H1 (cell line): ENCODE measurements at regions not wholly inside any gene's neighbourhood (a gene's known extent, or its start where the extent isn't known, plus 50 kb on each side); places are given as distances from the start of the nearest gene placed in this dataset.

Experiments
- CTCF ChIA-PET: fragments of 300-600 bp; sonication (Branson Sonifier 250); formaldehyde crosslinking; loops from one replicate; lab custom pipeline; 2021; ENCODE audit not compliant: partially characterized antibody; lab: Charles Lee
- POLR2A ChIA-PET: fragments of 300-600 bp; sonication (Branson Sonifier 250); formaldehyde crosslinking; loops from one replicate; lab custom pipeline; 2021; ENCODE audit warnings: inconsistent platforms; ENCODE audit not compliant: partially characterized antibody; lab: Charles Lee
- DNase-seq, 2 experiments: peaks; one replicate each; pipeline versions ENCODE4 v3.0.0 to v3.0.0-alpha.2; 2010 to 2022; ENCODE audit warnings: low spot score in 2 of 2, low read depth in 1 of 2, mixed read lengths in 1 of 2
- FAIRE-seq: peaks from 2 replicates; lab custom pipeline; 2011; peaks lifted over from hg19 to GRCh38; lab: Jason Lieb, UNC
- H2AFZ ChIP-seq: 2 replicates; pipeline ENCODE4 v1.8.1; 2012; ENCODE audit warnings: low read length, inconsistent platforms
- H2AK5ac ChIP-seq: 2 replicates; pipeline ENCODE4 v1.6.1; 2013; ENCODE audit warnings: low read depth, low read length
- H2BK120ac ChIP-seq: replicated peaks from 2 replicates; pipeline ENCODE3; 2013; ENCODE audit warnings: low read depth, low read length, inconsistent platforms
- H2BK12ac ChIP-seq: 2 replicates; pipeline ENCODE4 v1.6.1; 2013; ENCODE audit warnings: low read depth, low read length
- H2BK15ac ChIP-seq: 2 replicates; pipeline ENCODE4 v1.6.1; 2013; ENCODE audit warnings: low read length
- H2BK20ac ChIP-seq: 2 replicates; pipeline ENCODE4 v1.6.1; 2013; ENCODE audit warnings: low read length
- H2BK5ac ChIP-seq: 2 replicates; pipeline ENCODE4 v1.6.1; 2013; ENCODE audit warnings: low read depth, low read length
- H3K14ac ChIP-seq: 2 replicates; pipeline ENCODE4 v1.6.1; 2013; ENCODE audit warnings: inconsistent platforms; ENCODE audit not compliant: insufficient read length
- H3K18ac ChIP-seq: 2 replicates; pipeline ENCODE4 v1.6.1; 2013; ENCODE audit warnings: low read length; ENCODE audit errors: extremely low read depth
- H3K23ac ChIP-seq: 2 replicates; pipeline ENCODE4 v1.6.1; 2013; ENCODE audit warnings: inconsistent platforms; ENCODE audit not compliant: insufficient read length
- H3K23me2 ChIP-seq: 2 replicates; pipeline ENCODE4 v1.6.1; 2013; ENCODE audit warnings: low read depth, low read length
- H3K27ac ChIP-seq: 2 replicates; pipeline ENCODE4 v1.6.1; 2011; ENCODE audit warnings: low read depth, low read length, inconsistent platforms
- H3K27me3 ChIP-seq, 4 experiments: replicated peaks in 1 of 4; 1 replicate in 1 of 4; 2 replicates in 3 of 4; pipeline versions ENCODE4 v1.6.1 to v1.8.1; 2011 to 2013; ENCODE audit warnings: low read length in 3 of 4, mild to moderate bottlenecking in 3 of 4, inconsistent platforms in 2 of 4, mixed read lengths in 2 of 4, moderate library complexity in 1 of 4; ENCODE audit not compliant: control insufficient read depth in 3 of 4, insufficient read depth in 3 of 4; ENCODE audit errors: extremely low read depth in 1 of 4
- H3K36me3 ChIP-seq, 4 experiments: 2 replicates each; pipeline versions ENCODE4 v1.6.1 to v1.8.1; 2011 to 2013; ENCODE audit warnings: mild to moderate bottlenecking in 4 of 4, low read length in 3 of 4, moderate library complexity in 2 of 4, control low read depth in 1 of 4, inconsistent platforms in 1 of 4; ENCODE audit not compliant: insufficient read depth in 4 of 4, control insufficient read depth in 2 of 4
- H3K4ac ChIP-seq: replicated peaks from 2 replicates; pipeline ENCODE3; 2013; ENCODE audit warnings: low read length, low read depth, mixed read lengths, inconsistent platforms; ENCODE audit not compliant: insufficient read length
- H3K4me1 ChIP-seq, 4 experiments: replicated peaks in 1 of 4; 1 replicate in 1 of 4; 2 replicates in 3 of 4; pipeline versions ENCODE4 v1.6.1 to v1.8.1; 2011 to 2013; ENCODE audit warnings: low read length in 3 of 4, inconsistent platforms in 2 of 4, mixed read lengths in 1 of 4; ENCODE audit not compliant: insufficient read depth in 4 of 4, control insufficient read depth in 3 of 4
- H3K4me2 ChIP-seq, 2 experiments: 2 replicates each; pipeline versions ENCODE4 v1.6.1 to v1.8.1; 2011 to 2013; ENCODE audit warnings: low read depth in 2 of 2, low read length in 2 of 2, control low read depth in 1 of 2, inconsistent platforms in 1 of 2, mild to moderate bottlenecking in 1 of 2; ENCODE audit not compliant: insufficient read depth in 1 of 2
- H3K4me3 ChIP-seq, 4 experiments: fragments of 200-600, 300-600 bp in 1 of 4; sonication (generic), shearing (Covaris generic), sonication (Bioruptor Twin) in 1 of 4; 2 replicates each; pipeline versions ENCODE4 v1.5.1 to v1.8.1; 2011 to 2016; ENCODE audit warnings: low read length in 4 of 4, low read depth in 3 of 4, control low read depth in 2 of 4, inconsistent platforms in 2 of 4, mild to moderate bottlenecking in 2 of 4, mixed read lengths in 1 of 4, moderate library complexity in 1 of 4; ENCODE audit not compliant: insufficient read depth in 2 of 4; ENCODE audit errors: extremely low read depth in 1 of 4
- H3K56ac ChIP-seq: replicated peaks from 2 replicates; pipeline ENCODE3; 2013; ENCODE audit warnings: low read depth, mild to moderate bottlenecking, mixed read lengths, low read length, inconsistent platforms; ENCODE audit not compliant: insufficient read length
- H3K79me1 ChIP-seq: 2 replicates; pipeline ENCODE4 v1.6.1; 2013; ENCODE audit warnings: low read depth, low read length, control low read depth
- H3K79me2 ChIP-seq, 2 experiments: 2 replicates each; pipeline versions ENCODE4 v1.6.1 to v1.8.1; 2012 to 2013; ENCODE audit warnings: low read length in 2 of 2, mild to moderate bottlenecking in 2 of 2, inconsistent platforms in 1 of 2; ENCODE audit not compliant: insufficient read depth in 2 of 2, control insufficient read depth in 1 of 2
- H3K9ac ChIP-seq, 4 experiments: replicated peaks in 1 of 4; 1 replicate in 1 of 4; 2 replicates in 3 of 4; pipeline versions ENCODE4 v1.6.1 to v1.8.1; 2011 to 2013; ENCODE audit warnings: low read depth in 3 of 4, low read length in 3 of 4, control low read depth in 2 of 4, mild to moderate bottlenecking in 2 of 4, moderate library complexity in 2 of 4, inconsistent platforms in 1 of 4; ENCODE audit errors: extremely low read depth in 1 of 4
- H3K9me3 ChIP-seq, 2 experiments: 2 replicates each; pipeline versions ENCODE4 v1.6.1 to v1.8.1; 2012 to 2013; ENCODE audit warnings: mild to moderate bottlenecking in 2 of 2, moderate library complexity in 2 of 2, control low read depth in 1 of 2, inconsistent platforms in 1 of 2, low read depth in 1 of 2, low read length in 1 of 2, mixed read lengths in 1 of 2; ENCODE audit not compliant: insufficient read depth in 2 of 2
- H4K20me1 ChIP-seq, 2 experiments: replicated peaks in 1 of 2; 2 replicates each; pipeline versions ENCODE3 to v1.8.1; 2011 to 2013; ENCODE audit warnings: inconsistent platforms in 2 of 2, low read length in 2 of 2, mild to moderate bottlenecking in 1 of 2; ENCODE audit not compliant: insufficient read depth in 2 of 2, control insufficient read depth in 1 of 2
- H4K5ac ChIP-seq: 2 replicates; pipeline ENCODE4 v1.6.1; 2013; ENCODE audit warnings: low read length, low read depth, mixed read lengths, inconsistent platforms; ENCODE audit not compliant: insufficient read length
- H4K8ac ChIP-seq: 2 replicates; pipeline ENCODE4 v1.8.0; 2013; ENCODE audit warnings: mild to moderate bottlenecking, moderate library complexity, low read length, inconsistent platforms; ENCODE audit not compliant: insufficient read depth; ENCODE audit errors: extremely low read depth
- H4K91ac ChIP-seq: replicated peaks from 2 replicates; pipeline ENCODE3; 2013; ENCODE audit warnings: low read length, mixed read lengths, inconsistent platforms; ENCODE audit not compliant: insufficient read length
- CHD7 ChIP-seq: fragments of 300-600 bp; sonication (generic); IDR thresholded peaks from 2 replicates; pipeline ENCODE4 v1.7.1; 2012; ENCODE audit warnings: low read length, moderate library complexity, mild to moderate bottlenecking, inconsistent platforms; ENCODE audit not compliant: insufficient replicate concordance
- WGBS, 2 experiments: shearing (Covaris generic) in 1 of 2; methylation state at CpG; one replicate each; pipeline versions ENCODE4 v1.1.6 to v1.1.7; 2013 to 2015; ENCODE audit warnings: low lambda C conversion rate in 2 of 2, mixed read lengths in 2 of 2, inconsistent platforms in 1 of 2, low coverage in 1 of 2, missing lambda C conversion rate in 1 of 2; ENCODE audit not compliant: insufficient replicate concordance in 2 of 2, insufficient coverage in 1 of 2, insufficient read length in 1 of 2; ENCODE audit errors: extremely low coverage in 1 of 2, missing lambda C conversion rate in 1 of 2; 5-methylcytosine and 5-hydroxymethylcytosine counted together

- no peak overlapping the region for H3K4me3 ChIP-seq
- H3K18ac ChIP-seq, result no peak overlapping the region
- no peak overlapping the region for H2BK5ac ChIP-seq
- no peak overlapping the region for H3K4ac ChIP-seq
- H3K14ac ChIP-seq, result no peak overlapping the region
- H2BK120ac ChIP-seq, result no peak overlapping the region
- no peak for FAIRE-seq
- H3K27ac ChIP-seq, result no peak overlapping the region
- 96% methylated on average over 4 of the region's 4 CpGs; no CpG with 5 or more reads in 1 of the 2 experiments for WGBS, 2 experiments
- no peak overlapping the region for H4K5ac ChIP-seq
- H2BK20ac ChIP-seq, result no peak overlapping the region
- no peak overlapping the region for H2BK12ac ChIP-seq
- H3K9me3 ChIP-seq, result no peaks in the 10 kb centered on the region
- no peaks in the 10 kb centered on the region for H3K27me3 ChIP-seq
- H3K79me2 ChIP-seq, result no peaks in the 10 kb centered on the region
- ChIA-PET CTCF (no interaction called here), POLR2A (no interaction called here)
- H3K23me2 ChIP-seq, result no peaks in the 10 kb centered on the region
- no peak overlapping the region for H3K4me2 ChIP-seq
- H3K36me3 ChIP-seq, result no peaks in the 10 kb centered on the region
- H4K8ac ChIP-seq, result no peak overlapping the region
- no peaks in the 10 kb centered on the region for H3K79me1 ChIP-seq
- H3K56ac ChIP-seq, result no peak overlapping the region
- H4K20me1 ChIP-seq, result no peaks in the 10 kb centered on the region
- H2AFZ ChIP-seq, result no peak overlapping the region
- DNase-seq, result no peak
- no peak overlapping the region for H3K9ac ChIP-seq
- H2AK5ac ChIP-seq, result no peak overlapping the region
- H3K4me1 ChIP-seq, result no peaks in the 10 kb centered on the region
- H2BK15ac ChIP-seq, result no peak overlapping the region
- H4K91ac ChIP-seq, result no peak overlapping the region
- H3K23ac ChIP-seq, result no peak overlapping the region
- TF ChIP-seq CHD7, result no peak
Observed at GRCh38 chr2:8352296-8352695, 329.6 kb upstream of the ID2 start.
